Transverse colon (tissue), 4 donors: ENCODE measurements at regions not wholly inside any gene's neighbourhood (a gene's known extent, or its start where the extent isn't known, plus 50 kb on each side); places are given as distances from the start of the nearest gene placed in this dataset.

ENCODE experiments used
- DNase-seq: peaks from one replicate; pipeline ENCODE4 v3.0.0-alpha.2; 2019
- H3K27ac ChIP-seq, 4 donors: fragments of 200-600 bp; sonication (generic); 2 replicates each; pipeline ENCODE4 v1.5.1; 2016 to 2018; ENCODE audit warnings: inconsistent platforms in 4 of 4
- H3K27me3 ChIP-seq: fragments of 200-600 bp; sonication (generic); 2 replicates; pipeline ENCODE4 v1.5.1; 2017; ENCODE audit warnings: inconsistent platforms
- H3K36me3 ChIP-seq, 4 donors: fragments of 200-600 bp; sonication (generic); 2 replicates each; pipeline ENCODE4 v1.5.1; 2017 to 2019; ENCODE audit warnings: inconsistent platforms in 4 of 4
- H3K4me1 ChIP-seq, 4 donors: fragments of 200-600 bp; sonication (generic); 2 replicates each; pipeline ENCODE4 v1.5.1; 2017 to 2020; ENCODE audit warnings: inconsistent platforms in 4 of 4
- H3K4me3 ChIP-seq, 4 donors: fragments of 200-600 bp; sonication (generic); 1 replicate in 1 of 4; 2 replicates in 3 of 4; pipeline versions ENCODE4 v1.5.1 to v1.6.1; 2017 to 2019; ENCODE audit warnings: inconsistent platforms in 4 of 4
- H3K9me3 ChIP-seq, 2 donors: fragments of 200-600 bp; sonication (generic); 2 replicates each; pipeline ENCODE4 v1.5.1; 2017 to 2019; ENCODE audit warnings: inconsistent platforms in 2 of 2
- EP300 ChIP-seq: sonication (generic); formaldehyde crosslinking; IDR thresholded peaks from one replicate; pipeline ENCODE4 v1.6.1; 2017; ENCODE audit warnings: antibody characterized with exemption, low read depth
- POLR2A ChIP-seq: fragments of 450-650 bp; IDR thresholded peaks from one replicate; pipeline ENCODE4 v1.6.1; 2016; ENCODE audit warnings: antibody characterized with exemption, mild to moderate bottlenecking, moderate library complexity
- POLR2AphosphoS5 ChIP-seq, 3 donors: sonication (generic); formaldehyde crosslinking; IDR thresholded peaks; one replicate each; pipeline ENCODE4 v1.6.1; 2016; ENCODE audit warnings: antibody characterized with exemption in 3 of 3
- WGBS, 2 donors: methylation state at CpG; one replicate each; pipeline ENCODE4 v1.1.5; 2018; ENCODE audit warnings: low coverage in 1 of 2; 5-methylcytosine and 5-hydroxymethylcytosine counted together
- in situ Hi-C, 4 donors: fragments of 200-750 bp; cut with MboI; loops; one replicate each; pipeline versions ENCODE4 v1.15.0 to v1.15.1; 2017; ENCODE audit warnings: low sequenced_read_pairs in 3 of 4, low pct_ligation_motif_present in 1 of 4, low pct_unique_long_range_greater_than_20kb in 1 of 4
- intact Hi-C: fragments of 100-400 bp; cut with DNase I; formaldehyde crosslinking; loops from one replicate; pipeline ENCODE4 v1.15.1; 2023; ENCODE audit warnings: low total_unique reads
- TF ChIP-seq, protein P1 (sequence below), 5 experiments: fragments of 200-600 bp in 3 of 5; fragments of 450-650 bp in 2 of 5; sonication (generic) in 3 of 5; IDR thresholded peaks; 1 replicate in 2 of 5; 2 replicates in 3 of 5; pipeline ENCODE4 v1.5.1; 2016 to 2017; ENCODE audit warnings: antibody characterized with exemption in 5 of 5, inconsistent platforms in 3 of 5, mild to moderate bottlenecking in 2 of 5, moderate library complexity in 1 of 5

- Histone ChIP-seq H3K9me3 (no peaks in the 10 kb centered on the region), H3K4me1 (no peaks in the 10 kb centered on the region), H3K36me3 (no peaks in the 10 kb centered on the region), H3K27me3 (peaks cover 21% of the 10 kb centered on the region), H3K27ac (no peak overlapping the region), H3K4me3 (no peak overlapping the region)
- intact Hi-C loops = no loop called here
- WGBS, 2 donors = 67 to 71% methylated on average over 6 of the region's 6 CpGs
- DNase-seq = no peak
- TF ChIP-seq, protein P1, sequence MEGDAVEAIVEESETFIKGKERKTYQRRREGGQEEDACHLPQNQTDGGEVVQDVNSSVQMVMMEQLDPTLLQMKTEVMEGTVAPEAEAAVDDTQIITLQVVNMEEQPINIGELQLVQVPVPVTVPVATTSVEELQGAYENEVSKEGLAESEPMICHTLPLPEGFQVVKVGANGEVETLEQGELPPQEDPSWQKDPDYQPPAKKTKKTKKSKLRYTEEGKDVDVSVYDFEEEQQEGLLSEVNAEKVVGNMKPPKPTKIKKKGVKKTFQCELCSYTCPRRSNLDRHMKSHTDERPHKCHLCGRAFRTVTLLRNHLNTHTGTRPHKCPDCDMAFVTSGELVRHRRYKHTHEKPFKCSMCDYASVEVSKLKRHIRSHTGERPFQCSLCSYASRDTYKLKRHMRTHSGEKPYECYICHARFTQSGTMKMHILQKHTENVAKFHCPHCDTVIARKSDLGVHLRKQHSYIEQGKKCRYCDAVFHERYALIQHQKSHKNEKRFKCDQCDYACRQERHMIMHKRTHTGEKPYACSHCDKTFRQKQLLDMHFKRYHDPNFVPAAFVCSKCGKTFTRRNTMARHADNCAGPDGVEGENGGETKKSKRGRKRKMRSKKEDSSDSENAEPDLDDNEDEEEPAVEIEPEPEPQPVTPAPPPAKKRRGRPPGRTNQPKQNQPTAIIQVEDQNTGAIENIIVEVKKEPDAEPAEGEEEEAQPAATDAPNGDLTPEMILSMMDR (IDR thresholded peaks at IDR 0.05) = no peak
- TF ChIP-seq EP300 (no peak), POLR2A (no peak), POLR2AphosphoS5 (IDR thresholded peaks at IDR 0.05) (no peak)
- in situ Hi-C loops = no loop called here
Measured at GRCh38 chr2:45180033-45180746, 170.9 kb upstream of the SIX2 start.

- Histone ChIP-seq H3K9me3 (no peaks in the 10 kb centered on the region), H3K4me3 (no peak overlapping the region), H3K27ac (no peak overlapping the region), H3K36me3 (no peaks in the 10 kb centered on the region), H3K27me3 (peaks cover 23% of the 10 kb centered on the region), H3K4me1 (no peaks in the 10 kb centered on the region)
- TF ChIP-seq POLR2A = no peak
- no peak for TF ChIP-seq POLR2AphosphoS5 (IDR thresholded peaks at IDR 0.05)
- TF ChIP-seq, protein P1 (IDR thresholded peaks at IDR 0.05) = no peak
- TF ChIP-seq EP300 = no peak
- in situ Hi-C loops = no loop called here
- intact Hi-C loops = no loop called here
- 57 to 85% methylated on average over 1 to 2 of the region's 2 CpGs for WGBS, 2 donors
- no peak for DNase-seq
Measured at GRCh38 chr2:45178854-45179253, 169.6 kb upstream of the SIX2 start.

GRCh38 chr2:45178359-45178758 is 169.1 kb upstream of the SIX2 start:
- Histone ChIP-seq H3K4me3 (no peak overlapping the region), H3K9me3 (no peaks in the 10 kb centered on the region), H3K4me1 (no peaks in the 10 kb centered on the region), H3K36me3 (no peaks in the 10 kb centered on the region), H3K27ac (no peak overlapping the region), H3K27me3 (peaks cover 23% of the 10 kb centered on the region)
- TF ChIP-seq EP300 (no peak), POLR2A (no peak), POLR2AphosphoS5 (IDR thresholded peaks at IDR 0.05) (no peak)
- TF ChIP-seq, protein P1 (IDR thresholded peaks at IDR 0.05) = no peak
- no peak for DNase-seq
- WGBS, 2 donors = 65 to 92% methylated on average over 1 of the region's 1 CpG
- in situ Hi-C loops (no loop called here), intact Hi-C loops (no loop called here)

DNA sequence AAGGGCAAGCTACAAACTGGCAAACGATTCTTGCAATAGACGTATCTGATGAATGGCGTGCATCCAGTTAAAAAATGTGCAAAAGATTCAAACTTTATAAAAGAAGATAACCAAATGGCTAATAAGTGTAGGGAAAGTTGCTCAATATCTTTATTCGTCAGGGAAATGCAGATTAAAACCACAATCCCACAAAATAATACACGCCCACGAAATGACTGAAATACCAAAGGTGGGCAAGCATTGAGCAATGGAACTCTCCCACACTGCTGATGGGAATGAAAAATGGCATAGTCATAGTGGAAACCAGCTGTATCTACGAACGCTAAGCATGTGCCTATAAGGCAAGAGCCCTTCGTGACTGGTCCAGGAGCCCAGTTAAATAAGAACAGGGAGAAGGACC is 168.6 kb upstream of the SIX2 start:
- intact Hi-C loops = no loop called here
- Histone ChIP-seq H3K4me3 (no peak overlapping the region), H3K27me3 (peaks cover 27% of the 10 kb centered on the region), H3K27ac (no peak overlapping the region), H3K36me3 (no peaks in the 10 kb centered on the region), H3K9me3 (no peaks in the 10 kb centered on the region), H3K4me1 (no peaks in the 10 kb centered on the region)
- TF ChIP-seq EP300 = no peak
- TF ChIP-seq POLR2A = no peak
- TF ChIP-seq POLR2AphosphoS5 (IDR thresholded peaks at IDR 0.05) = no peak
- no peak for DNase-seq
- in situ Hi-C loops = no loop called here
- WGBS, 2 donors = 70 to 71% methylated on average over 9 of the region's 9 CpGs

DNA sequence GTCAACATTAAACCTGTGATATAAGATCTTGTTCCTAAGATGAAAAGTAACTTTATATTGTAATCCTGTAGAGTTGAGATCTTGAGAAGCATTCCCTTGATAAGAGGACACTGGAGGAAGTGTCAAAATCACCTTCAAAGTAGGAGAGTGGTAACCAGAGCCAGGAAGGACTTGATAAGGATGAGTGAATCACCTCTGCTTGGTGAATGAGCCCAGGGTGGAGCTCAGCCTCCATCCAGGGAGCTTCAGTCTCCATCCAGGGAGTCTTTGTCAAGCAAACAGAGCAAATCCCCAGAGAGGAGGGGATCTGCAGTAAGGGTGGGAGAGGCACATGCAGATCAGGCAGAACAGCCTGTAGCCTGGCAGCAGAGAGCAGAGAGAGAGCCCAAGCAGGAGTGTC is 167.1 kb upstream of the SIX2 start:
- H3K27me3 ChIP-seq = peaks cover 30% of the 10 kb centered on the region
- in situ Hi-C loops (no loop called here), intact Hi-C loops (no loop called here)
- no peaks in the 10 kb centered on the region for H3K4me1 ChIP-seq
- H3K27ac ChIP-seq = no peak overlapping the region
- H3K4me3 ChIP-seq = no peak overlapping the region
- TF ChIP-seq POLR2AphosphoS5 (IDR thresholded peaks at IDR 0.05) = no peak
- TF ChIP-seq POLR2A = no peak
- TF ChIP-seq, protein P1 (IDR thresholded peaks at IDR 0.05) = no peak
- TF ChIP-seq EP300 = no peak
- no peaks in the 10 kb centered on the region for H3K36me3 ChIP-seq
- no peaks in the 10 kb centered on the region for H3K9me3 ChIP-seq
- no peak for DNase-seq
